ENCODE measurements at regions not wholly inside any gene's neighbourhood (a gene's known extent, or its start where the extent isn't known, plus 50 kb on each side); places are given as distances from the start of the nearest gene placed in this dataset.

DNA sequence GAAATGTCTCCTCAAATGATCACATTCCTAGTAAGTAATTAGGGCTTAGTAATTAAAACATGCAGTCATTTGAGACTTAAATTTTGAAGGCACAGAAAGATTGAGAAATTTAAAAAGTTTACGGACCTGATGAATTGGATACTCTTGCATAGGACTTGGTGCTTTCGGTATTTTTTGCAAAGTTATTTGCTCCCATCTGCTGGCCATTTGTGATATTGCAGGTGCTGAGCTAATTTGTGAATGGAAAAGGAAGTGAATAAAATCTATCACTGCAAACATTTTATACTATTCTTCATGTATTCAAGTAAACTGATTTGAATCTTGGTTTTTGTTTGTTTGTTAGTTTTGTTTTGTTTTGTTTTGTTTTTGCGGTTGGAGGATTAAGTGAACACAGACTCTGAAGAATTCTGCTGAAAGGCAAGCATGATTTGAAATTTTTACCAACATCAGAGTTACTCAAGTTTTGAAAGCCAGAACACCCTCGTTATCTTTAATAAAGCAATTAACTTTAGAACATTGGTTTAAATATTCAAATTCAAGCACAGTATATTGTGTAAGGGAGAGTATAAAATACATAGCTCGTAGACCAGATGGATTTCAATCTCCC, 689.5 kb upstream of the RBFOX1 start:
- peak; percentile 50 for DNase-seq

DNA sequence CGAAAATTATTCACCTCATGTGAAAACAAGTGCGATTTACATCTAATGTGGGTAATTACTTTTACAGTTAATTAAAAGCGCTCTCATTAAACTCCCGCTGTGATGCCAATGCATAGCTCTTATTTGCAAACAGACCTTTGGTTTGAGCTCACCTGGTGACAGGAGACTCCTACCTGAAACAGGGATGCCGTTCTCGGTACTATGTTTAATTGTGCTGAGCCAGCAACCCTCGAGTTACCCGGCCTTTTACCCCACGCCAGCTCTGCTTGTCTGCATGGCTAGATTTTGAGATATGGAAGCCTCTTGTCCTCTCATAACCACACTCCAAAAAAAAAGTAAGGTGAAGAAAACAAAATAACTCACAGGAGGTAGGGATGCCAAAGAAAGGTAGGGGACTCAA, 690.4 kb upstream of the RBFOX1 start:
- DNase-seq, result no peak

GRCh38 chr16:6641091-6641490, 691.6 kb upstream of the RBFOX1 start:
- DNase-seq, result no peak

DNA sequence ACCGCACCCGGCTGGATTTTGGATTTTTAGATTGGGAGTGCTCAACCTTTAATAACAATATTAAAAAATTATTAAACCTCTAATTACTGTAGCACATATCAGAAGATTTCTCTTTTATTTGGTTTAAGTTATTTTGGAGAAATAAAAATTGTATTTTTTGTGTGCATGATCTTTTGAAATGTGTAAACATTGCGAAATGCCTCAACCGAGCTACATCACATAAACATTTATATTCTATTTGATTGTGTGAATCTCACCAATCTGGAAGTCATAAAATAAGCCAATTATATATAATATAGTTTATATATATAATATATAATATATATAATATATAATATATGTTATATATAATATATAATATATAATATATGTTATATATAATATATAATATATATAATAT, 696.2 kb upstream of the RBFOX1 start:
- DNase-seq, result no peak

GRCh38 chr16:6634151-6634550, 698.5 kb upstream of the RBFOX1 start:
- no peak for DNase-seq

DNA sequence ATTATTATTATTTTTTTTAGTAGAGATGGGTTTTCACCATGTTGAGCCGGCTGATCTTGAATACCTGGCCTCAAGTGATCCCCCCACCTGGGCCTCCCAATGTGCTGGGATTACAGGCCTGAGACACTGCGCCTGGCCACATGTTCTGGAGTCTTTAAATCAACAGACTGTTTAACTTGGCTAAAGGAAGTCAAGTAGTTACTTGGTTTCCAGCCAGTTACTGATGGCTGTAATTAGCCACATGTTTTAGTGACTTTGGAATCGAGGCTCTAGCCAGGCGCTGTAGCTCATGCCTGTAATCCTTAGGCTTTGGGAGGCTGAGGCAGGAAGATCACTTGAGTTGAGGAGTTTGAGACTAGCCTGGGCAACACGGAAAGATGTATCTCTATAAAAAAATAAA, 699.2 kb upstream of the RBFOX1 start:
- DNase-seq, result no peak

DNA sequence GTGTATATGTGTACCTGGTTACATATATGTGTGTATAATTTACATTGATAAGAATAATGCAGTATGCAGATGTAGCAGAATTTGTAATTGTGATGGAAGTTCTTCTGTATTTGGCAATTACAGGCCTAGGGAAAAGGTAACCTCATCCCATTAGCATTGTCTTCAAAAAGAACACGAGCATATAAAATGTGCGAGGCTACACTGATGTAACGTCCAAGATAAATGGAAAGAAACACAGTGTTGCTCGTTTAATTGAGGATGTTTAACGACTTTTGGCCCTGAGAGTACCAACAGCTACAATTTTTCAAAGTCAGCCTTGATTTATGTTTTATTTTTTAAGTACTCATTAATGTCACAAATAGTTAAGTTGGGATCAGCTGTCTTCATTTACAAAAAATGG, 703.5 kb upstream of the RBFOX1 start:
- DNase-seq, result no peak

GRCh38 chr16:6625606-6626005, 707.0 kb upstream of the RBFOX1 start:
- DNase-seq, result no peak

GRCh38 chr16:6618874-6619273, 713.8 kb upstream of the RBFOX1 start:
- no peak for DNase-seq

DNA sequence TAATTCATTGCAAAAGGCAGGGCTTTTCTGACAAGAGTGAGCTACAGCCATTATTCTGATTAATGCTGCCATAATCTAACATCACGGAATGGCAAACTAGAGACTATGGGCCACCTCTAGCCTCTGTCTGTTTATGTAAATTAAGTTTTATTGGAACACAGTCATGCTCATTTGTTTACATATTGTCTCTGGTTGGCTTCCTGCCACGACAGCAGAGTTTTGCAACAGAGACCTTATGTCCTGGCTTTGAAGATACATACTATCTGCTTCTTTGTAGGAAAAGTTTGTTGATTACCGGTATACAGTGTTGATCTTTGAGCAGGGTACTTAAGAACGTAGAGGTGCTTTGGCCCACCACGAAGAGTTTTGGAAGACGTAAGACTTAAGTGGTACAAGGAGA, 715.9 kb upstream of the RBFOX1 start:
- DNase-seq, result no peak

DNA sequence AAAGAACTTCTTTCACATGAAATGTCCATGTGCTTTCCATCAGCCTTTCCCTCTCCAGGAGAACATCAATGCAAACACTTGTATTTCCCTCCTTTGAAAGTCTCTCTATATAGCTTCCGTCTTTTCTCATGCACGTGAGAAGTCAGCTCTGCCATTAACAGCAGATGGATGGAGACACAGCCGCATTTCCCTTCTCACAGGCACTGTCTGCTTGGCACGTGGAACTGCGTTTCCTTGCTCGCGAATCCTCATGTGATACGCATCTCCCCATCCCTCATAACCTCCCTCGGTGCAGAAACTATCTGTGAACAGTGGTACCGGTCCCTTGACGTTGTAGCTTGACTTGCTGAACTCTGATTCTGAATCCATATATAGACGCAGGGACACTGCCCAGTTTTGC, 717.0 kb upstream of the RBFOX1 start:
- DNase-seq, result no peak

- no peak for DNase-seq
Observed at GRCh38 chr16:6611535-6611934, 721.1 kb upstream of the RBFOX1 start.

DNA sequence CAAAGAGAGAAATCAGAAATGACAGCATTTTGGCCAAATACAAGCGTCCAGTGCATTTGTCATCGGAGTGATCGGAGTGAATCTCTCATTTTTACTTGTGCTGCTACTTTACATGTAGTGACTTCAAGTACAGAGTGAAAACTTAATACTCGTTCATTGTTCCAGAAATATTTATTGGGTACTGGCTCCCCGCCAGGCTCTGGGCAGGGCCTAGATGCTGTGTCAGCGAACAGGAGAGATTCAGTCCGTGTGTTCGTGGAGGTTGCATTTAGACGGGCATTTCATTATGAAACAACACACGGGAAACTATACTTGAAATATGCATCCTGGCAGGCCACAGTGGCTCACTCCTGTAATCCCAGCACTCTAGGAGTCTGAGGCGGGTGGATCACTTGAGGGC, 727.2 kb upstream of the RBFOX1 start:
- no peak for DNase-seq

- DNase-seq, result no peak
Observed at GRCh38 chr16:6603780-6604325, 728.8 kb upstream of the RBFOX1 start.

DNA sequence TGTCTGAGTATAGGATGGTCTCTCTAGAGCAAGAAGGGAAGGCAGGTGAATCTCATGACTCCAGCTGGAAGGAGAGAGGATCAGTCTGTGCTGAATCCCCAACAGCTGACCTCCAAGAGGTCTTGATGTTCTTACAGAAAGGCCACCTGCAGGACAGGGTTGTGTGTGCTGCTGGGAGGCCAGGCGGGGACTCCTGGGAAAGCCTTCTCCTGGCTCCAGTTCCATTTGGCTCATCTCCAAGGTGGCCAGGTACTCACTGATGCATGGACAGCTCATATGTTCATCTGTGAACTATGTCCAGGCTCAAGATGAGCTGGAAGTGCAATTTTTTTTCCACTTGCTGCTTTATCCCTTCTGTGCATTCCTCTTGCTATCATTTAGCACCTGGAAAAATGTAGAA, 730.2 kb upstream of the RBFOX1 start:
- no peak for DNase-seq

DNA sequence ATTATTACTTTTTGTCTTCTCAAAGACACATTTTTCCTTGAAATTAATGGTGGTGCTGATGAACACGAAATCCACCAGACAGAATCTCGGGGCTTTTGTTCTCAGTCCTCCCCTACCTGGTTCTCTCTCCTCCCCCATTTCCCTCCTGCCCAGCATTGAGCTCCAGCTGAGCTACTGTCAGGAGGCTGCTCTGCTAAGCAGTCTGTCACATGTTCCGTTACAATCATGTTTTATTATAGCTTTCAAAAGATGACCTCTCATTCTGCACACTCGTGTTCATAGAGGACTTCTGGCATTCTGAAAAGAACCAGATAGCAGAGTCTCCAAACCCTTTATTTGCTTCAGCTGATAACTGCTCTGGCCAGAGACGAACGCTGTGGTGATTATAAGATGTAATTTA, 732.5 kb upstream of the RBFOX1 start:
- DNase-seq, result no peak

- DNase-seq, result no peak
Observed at GRCh38 chr16:6593799-6594198, 738.8 kb upstream of the RBFOX1 start.

DNA sequence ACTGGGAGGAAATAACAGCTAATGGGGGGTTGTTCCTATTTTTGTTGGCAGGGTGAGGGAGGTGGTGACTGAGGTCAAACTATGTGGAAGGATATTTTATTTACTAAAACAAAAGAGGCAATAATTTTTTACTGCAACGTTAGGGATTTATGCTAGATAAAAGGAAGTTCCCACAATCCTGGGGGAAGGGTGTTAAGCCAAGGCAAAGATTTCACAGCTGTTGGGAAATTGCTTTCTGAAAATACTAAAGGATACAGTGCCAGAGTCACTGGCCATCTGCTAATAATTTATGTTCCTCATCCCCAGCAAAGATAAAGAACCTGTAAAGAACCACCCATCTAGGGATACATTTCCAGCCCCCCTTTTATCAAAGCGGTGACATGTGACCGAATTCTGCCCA, 756.0 kb upstream of the RBFOX1 start:
- DNase-seq, result no peak

DNA sequence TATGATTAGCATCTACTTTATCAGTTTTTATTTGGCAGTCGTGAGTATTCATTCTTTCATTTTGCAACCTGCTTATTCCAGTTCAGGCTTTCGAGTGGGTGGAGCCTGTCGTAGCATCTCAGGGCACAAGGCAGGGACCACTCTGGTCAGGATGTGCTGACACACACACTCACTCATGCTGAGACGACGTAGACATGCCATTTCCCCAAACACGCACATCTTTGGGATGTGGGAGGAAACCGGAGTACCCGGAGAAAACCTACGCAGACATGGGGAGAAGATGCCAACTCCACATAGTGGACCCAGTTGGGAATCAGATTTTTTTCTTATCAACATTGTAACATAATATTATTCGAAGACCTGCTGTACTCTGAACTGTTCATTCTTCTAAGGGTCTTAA, 756.5 kb upstream of the RBFOX1 start:
- DNase-seq, result no peak

- no peak for DNase-seq
Observed at GRCh38 chr16:6574146-6574545, 758.5 kb upstream of the RBFOX1 start.

GRCh38 chr16:6573577-6573976, 759.1 kb upstream of the RBFOX1 start:
- no peak for DNase-seq

DNA sequence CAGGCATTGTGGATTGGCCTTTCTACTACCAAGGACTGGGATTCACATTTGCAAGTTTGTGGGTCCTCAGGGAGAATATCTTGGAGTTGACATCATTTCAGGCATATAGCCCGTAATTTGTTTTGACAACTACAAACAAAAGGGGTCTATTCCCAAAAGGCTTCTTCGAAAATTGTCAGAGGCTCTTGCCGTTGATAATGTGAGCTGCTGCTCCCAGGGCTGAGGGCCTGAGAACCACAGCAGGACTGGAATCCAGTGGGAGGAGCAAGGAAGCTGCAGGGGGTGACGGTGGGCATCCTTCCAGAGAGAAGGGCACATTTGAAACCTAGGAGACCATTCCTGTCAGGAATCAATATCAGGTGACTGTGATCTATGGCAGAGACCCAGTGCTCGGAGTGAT, 761.6 kb upstream of the RBFOX1 start:
- no peak for DNase-seq

GRCh38 chr16:6570530-6570929, 762.1 kb upstream of the RBFOX1 start:
- DNase-seq, result no peak

GRCh38 chr16:6562986-6563385, 769.7 kb upstream of the RBFOX1 start:
- no peak for DNase-seq

DNA sequence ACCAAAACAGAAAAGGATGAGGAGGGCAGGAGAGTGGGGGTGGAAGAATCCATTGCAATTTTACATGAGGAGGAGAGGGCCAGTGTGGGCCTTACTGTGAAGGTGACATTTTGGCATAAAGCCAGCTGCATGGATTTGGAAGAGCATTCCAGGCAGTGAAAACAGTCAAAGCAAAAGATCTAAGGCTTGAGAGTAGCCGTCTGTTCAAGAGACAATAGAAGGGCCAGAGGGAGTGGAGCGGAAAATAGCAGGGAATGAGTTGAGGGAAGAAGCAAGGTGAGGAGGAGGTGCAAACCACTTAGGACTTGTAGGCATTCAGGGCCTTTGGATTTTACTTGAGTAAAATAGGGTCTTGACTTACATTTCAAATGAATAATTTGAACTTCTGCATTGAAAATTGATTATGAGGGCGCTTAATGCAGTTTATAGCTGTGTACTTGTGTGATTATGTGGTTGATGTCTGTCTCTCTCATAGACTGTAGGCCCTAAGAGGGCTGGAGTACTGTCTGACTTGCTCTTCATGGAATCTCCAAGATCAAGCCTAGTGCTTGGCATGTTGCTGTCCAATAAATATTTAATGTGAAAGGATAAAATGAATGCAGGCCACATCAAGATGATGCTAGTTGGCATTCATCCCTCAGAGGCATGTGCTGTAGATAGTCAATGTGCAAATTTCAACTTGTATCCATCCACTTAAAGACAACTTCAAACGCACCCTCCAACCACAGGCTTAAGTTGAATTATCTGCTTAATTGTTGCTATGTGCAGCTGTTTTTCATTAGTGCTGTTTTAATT, 772.1 kb upstream of the RBFOX1 start:
- DNase-seq, result no peak

Data from CD4-positive, alpha-beta T cell treated with Interleukin-10 for 1 hour (primary cell).